Peyer's patch (tissue), 4 donors: ENCODE measurements at regions not wholly inside any gene's neighbourhood (a gene's known extent, or its start where the extent isn't known, plus 50 kb on each side); places are given as distances from the start of the nearest gene placed in this dataset.

Source experiments
- CTCF ChIP-seq, 6 experiments: fragments of 450-650 bp in 4 of 6; fragments of 200-600 bp in 2 of 6; sonication (generic) in 1 of 6; IDR thresholded peaks; one replicate each; pipeline ENCODE4 v1.5.1; 2017 to 2019; ENCODE audit warnings: antibody characterized with exemption in 6 of 6, mild to moderate bottlenecking in 3 of 6, moderate library complexity in 1 of 6
- POLR2A ChIP-seq, 2 donors: fragments of 450-650 bp; IDR thresholded peaks; one replicate each; pipeline ENCODE4 v1.5.1; 2017; ENCODE audit warnings: antibody characterized with exemption in 2 of 2, mild to moderate bottlenecking in 2 of 2, moderate library complexity in 2 of 2

DNA sequence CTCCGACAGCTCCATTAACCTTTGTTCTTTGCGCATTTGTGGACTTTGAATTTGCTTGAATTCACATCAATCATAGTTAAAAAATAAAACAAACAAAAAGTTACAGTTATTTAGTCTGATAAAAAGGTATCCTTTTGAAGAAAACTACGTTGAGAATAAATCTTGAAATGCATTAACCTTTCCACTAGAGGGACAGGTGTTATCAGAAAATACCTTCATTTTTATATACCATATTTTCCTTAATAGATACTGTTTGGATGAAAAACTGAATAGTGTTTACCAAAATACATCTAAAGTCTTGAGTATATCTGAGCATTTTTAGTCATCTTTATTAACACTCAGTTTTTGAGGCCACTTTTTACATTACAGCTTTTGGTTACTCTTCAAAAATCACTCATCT is 371.9 kb downstream of the ZWINT start:
- TF ChIP-seq POLR2A (IDR thresholded peaks at IDR 0.05), result no peak
- no peak for TF ChIP-seq CTCF (IDR thresholded peaks at IDR 0.05)
